ENCODE measurements at regions not wholly inside any gene's neighbourhood (a gene's known extent, or its start where the extent isn't known, plus 50 kb on each side); places are given as distances from the start of the nearest gene placed in this dataset.
"Not testable (repeated sequence)": the region's sequence is repeated elsewhere in the genome, so short reads cannot be mapped to it uniquely, and the experiment has no call there.

DNA sequence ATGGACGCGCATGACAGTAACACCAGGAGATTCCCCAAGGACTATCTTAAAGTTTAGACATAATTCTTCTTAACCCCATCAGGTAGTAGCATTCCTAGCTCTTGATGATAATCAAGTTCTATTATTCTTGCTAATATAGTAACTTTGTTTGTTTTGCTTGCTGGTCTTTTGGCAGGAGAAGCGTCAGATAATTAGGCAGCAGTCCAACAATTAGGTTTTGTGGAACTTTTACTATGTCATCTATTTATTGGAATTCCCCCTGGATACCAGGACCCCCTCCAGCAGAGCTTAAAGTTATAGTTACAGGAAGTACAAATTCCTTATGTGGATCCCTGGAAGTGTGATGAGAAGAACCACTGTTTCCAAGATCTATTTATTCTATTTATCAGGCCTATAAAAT is 1138.0 kb upstream of the FAM98A start:
- no peak for ATAC-seq (replicated peaks in 1 of 2)
- H3K27me3 Mint-ChIP-seq (ENCODE audit: low read depth), result no peaks in the 10 kb centered on the region
- H3K27ac Mint-ChIP-seq, result no peak overlapping the region
- no peaks in the 10 kb centered on the region for H3K4me1 Mint-ChIP-seq (ENCODE audit: low read depth)
- no peak for DNase-seq
- peaks cover 3 to 8% of the 10 kb centered on the region in 2 donors for H3K9me3 Mint-ChIP-seq
- H3K36me3 Mint-ChIP-seq (ENCODE audit: insufficient read depth in 2 of 2), result no peaks in the 10 kb centered on the region
- no peak overlapping the region for H3K4me3 Mint-ChIP-seq

GRCh38 chr2:34736482-34736881 is 1137.4 kb upstream of the FAM98A start:
- ATAC-seq (replicated peaks in 1 of 2) (no peak), DNase-seq (no peak)
- Mint-ChIP-seq H3K27me3 (ENCODE audit: low read depth) (no peaks in the 10 kb centered on the region), H3K36me3 (ENCODE audit: insufficient read depth in 2 of 2) (no peaks in the 10 kb centered on the region), H3K27ac (no peak overlapping the region), H3K4me3 (no peak overlapping the region), H3K4me1 (ENCODE audit: low read depth) (no peaks in the 10 kb centered on the region), H3K9me3 (peaks cover 3 to 8% of the 10 kb centered on the region in 2 donors)

- Mint-ChIP-seq H3K36me3 (ENCODE audit: insufficient read depth in 2 of 2) (no peaks in the 10 kb centered on the region), H3K4me1 (ENCODE audit: low read depth) (no peaks in the 10 kb centered on the region), H3K9me3 (peaks cover 1 to 8% of the 10 kb centered on the region in 2 donors), H3K27ac (no peak overlapping the region), H3K4me3 (no peak overlapping the region), H3K27me3 (ENCODE audit: low read depth) (no peaks in the 10 kb centered on the region)
- ATAC-seq (replicated peaks in 1 of 2), result no peak
- DNase-seq, result no peak
Measured at GRCh38 chr2:34734662-34735061, 1135.6 kb upstream of the FAM98A start.

- no peak for ATAC-seq (replicated peaks in 1 of 2)
- no peak for DNase-seq
- H3K4me3 Mint-ChIP-seq, result no peak overlapping the region
- H3K36me3 Mint-ChIP-seq (ENCODE audit: insufficient read depth in 2 of 2), result no peaks in the 10 kb centered on the region
- no peaks in the 10 kb centered on the region for H3K4me1 Mint-ChIP-seq (ENCODE audit: low read depth)
- peaks cover 1 to 5% of the 10 kb centered on the region in 2 donors for H3K9me3 Mint-ChIP-seq
- H3K27ac Mint-ChIP-seq, result no peak overlapping the region
- no peaks in the 10 kb centered on the region for H3K27me3 Mint-ChIP-seq (ENCODE audit: low read depth)
Measured at GRCh38 chr2:34734042-34734441, 1134.9 kb upstream of the FAM98A start.

DNA sequence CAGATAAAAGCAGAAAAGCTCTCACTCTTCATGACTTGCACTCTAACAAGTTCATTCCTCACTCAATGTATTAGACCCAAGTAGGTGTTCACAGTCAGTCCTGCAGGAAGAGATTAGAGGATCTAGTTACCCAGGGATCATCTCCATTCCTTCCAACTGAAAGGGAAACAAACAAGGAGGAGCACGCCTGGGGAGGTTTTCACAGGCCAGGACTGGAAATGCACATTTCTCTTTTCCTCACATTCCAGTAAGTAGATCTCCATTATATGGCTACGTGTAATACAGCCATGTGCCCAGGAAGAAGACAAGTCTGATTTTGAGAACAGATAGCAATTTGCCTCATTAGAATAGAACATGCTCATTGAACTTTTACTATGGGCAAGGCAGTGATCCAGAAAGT is 1132.2 kb upstream of the FAM98A start:
- no peak overlapping the region for H3K4me3 Mint-ChIP-seq

DNA sequence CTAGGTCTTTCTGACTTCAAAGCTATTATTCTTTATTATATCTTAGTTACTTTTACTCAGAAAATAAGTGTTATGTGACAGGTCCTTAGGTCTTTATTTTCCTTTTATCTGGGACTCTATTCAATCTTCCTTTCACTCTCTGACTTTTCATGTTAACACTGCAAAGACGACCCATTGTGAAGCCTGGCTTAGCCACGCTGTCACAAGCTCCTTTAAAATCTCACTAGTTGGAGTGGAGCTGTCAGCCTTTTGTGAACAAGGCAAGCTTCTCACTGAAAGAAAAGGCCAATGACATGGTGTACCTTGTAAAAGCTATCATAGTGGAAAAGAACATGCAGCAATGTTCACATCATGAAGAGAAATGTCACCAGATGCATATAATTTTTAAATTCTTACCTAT is 1130.7 kb upstream of the FAM98A start:
- peaks cover 0 to 1% of the 10 kb centered on the region in 2 donors for H3K9me3 Mint-ChIP-seq
- H3K36me3 Mint-ChIP-seq (ENCODE audit: insufficient read depth in 2 of 2), result no peaks in the 10 kb centered on the region
- H3K27me3 Mint-ChIP-seq (ENCODE audit: low read depth), result no peaks in the 10 kb centered on the region
- H3K4me3 Mint-ChIP-seq, result no peak overlapping the region
- ATAC-seq (replicated peaks in 1 of 2) (no peak), DNase-seq (no peak)
- no peaks in the 10 kb centered on the region for H3K4me1 Mint-ChIP-seq (ENCODE audit: low read depth)
- no peak overlapping the region for H3K27ac Mint-ChIP-seq

More for the DNA sequence above, 1132.2 kb upstream of the FAM98A start:
- Mint-ChIP-seq H3K27ac (no peak overlapping the region), H3K36me3 (ENCODE audit: insufficient read depth in 2 of 2) (no peaks in the 10 kb centered on the region), H3K27me3 (ENCODE audit: low read depth) (no peaks in the 10 kb centered on the region), H3K9me3 (peaks cover 0 to 1% of the 10 kb centered on the region in 2 donors), H3K4me1 (ENCODE audit: low read depth) (no peaks in the 10 kb centered on the region)
- DNase-seq (no peak), ATAC-seq (replicated peaks in 1 of 2) (no peak)

DNA sequence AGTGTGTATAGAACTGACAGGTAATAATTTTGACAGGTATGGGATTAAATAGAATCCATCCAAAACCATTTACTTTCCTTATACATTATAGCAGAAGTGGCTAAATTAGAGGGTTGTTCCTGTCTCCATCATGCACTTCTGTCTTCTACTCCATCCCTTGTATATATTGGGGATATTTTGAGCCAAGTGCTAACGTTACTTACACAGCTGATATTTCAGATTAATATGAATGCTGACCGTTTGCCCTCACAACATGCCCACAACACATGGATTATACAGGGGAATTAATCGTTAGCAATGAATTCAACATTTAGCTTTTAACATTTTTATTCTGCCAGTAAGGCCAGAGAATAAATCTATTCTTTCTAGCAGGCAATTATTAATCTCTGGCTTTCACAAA is 1125.0 kb upstream of the FAM98A start:
- Mint-ChIP-seq H3K27ac (no peak overlapping the region), H3K36me3 (ENCODE audit: insufficient read depth in 2 of 2) (no peaks in the 10 kb centered on the region), H3K4me3 (no peak overlapping the region), H3K27me3 (ENCODE audit: low read depth) (no peaks in the 10 kb centered on the region), H3K4me1 (ENCODE audit: low read depth) (no peaks in the 10 kb centered on the region), H3K9me3 (no peaks in the 10 kb centered on the region)
- DNase-seq, result no peak
- ATAC-seq (replicated peaks in 1 of 2), result no peak

- no peak for ATAC-seq (replicated peaks in 1 of 2)
- Mint-ChIP-seq H3K4me1 (ENCODE audit: low read depth) (no peaks in the 10 kb centered on the region), H3K9me3 (peaks cover 3 to 4% of the 10 kb centered on the region in 2 donors), H3K27me3 (ENCODE audit: low read depth) (no peaks in the 10 kb centered on the region), H3K27ac (no peak overlapping the region), H3K4me3 (no peak overlapping the region), H3K36me3 (ENCODE audit: insufficient read depth in 2 of 2) (no peaks in the 10 kb centered on the region)
- DNase-seq, result no peak
Measured at GRCh38 chr2:34723683-34724082, 1124.6 kb upstream of the FAM98A start.

DNA sequence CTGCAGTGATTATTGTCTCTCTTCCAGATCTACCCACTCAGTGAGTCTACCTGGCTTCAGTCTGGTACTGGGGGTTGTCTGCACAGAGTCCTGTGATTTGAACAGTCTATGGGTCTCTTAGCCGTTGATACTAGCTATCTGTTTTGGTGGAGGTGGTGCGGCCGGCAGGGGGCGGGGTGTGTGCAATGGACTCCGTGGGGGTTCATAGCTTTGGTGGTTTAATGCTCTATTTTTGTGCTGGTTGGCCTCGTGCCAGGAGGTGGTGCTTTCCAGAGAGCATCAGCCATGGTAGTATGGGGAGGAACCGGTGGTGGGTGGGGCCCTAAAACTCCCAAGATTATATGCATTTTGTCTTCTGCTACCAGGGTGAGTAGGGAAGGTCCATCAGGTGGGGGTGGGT is 1120.1 kb upstream of the FAM98A start:
- Mint-ChIP-seq H3K27ac (no peak overlapping the region), H3K9me3 (peaks cover 9 to 15% of the 10 kb centered on the region in 2 donors), H3K4me1 (ENCODE audit: low read depth) (no peaks in the 10 kb centered on the region), H3K36me3 (ENCODE audit: insufficient read depth in 2 of 2) (no peaks in the 10 kb centered on the region), H3K27me3 (ENCODE audit: low read depth) (no peaks in the 10 kb centered on the region), H3K4me3 (no peak overlapping the region)
- no peak for ATAC-seq (replicated peaks in 1 of 2)
- DNase-seq, result no peak

- Mint-ChIP-seq H3K36me3 (ENCODE audit: insufficient read depth in 2 of 2) (no peaks in the 10 kb centered on the region), H3K9me3 (peaks cover 7 to 11% of the 10 kb centered on the region in 2 donors), H3K27ac (no peak overlapping the region), H3K4me3 (no peak overlapping the region), H3K4me1 (ENCODE audit: low read depth) (no peaks in the 10 kb centered on the region), H3K27me3 (ENCODE audit: low read depth) (no peaks in the 10 kb centered on the region)
- ATAC-seq (replicated peaks in 1 of 2), result no peak
- no peak for DNase-seq
Measured at GRCh38 chr2:34705551-34706247, 1106.6 kb upstream of the FAM98A start.

DNA sequence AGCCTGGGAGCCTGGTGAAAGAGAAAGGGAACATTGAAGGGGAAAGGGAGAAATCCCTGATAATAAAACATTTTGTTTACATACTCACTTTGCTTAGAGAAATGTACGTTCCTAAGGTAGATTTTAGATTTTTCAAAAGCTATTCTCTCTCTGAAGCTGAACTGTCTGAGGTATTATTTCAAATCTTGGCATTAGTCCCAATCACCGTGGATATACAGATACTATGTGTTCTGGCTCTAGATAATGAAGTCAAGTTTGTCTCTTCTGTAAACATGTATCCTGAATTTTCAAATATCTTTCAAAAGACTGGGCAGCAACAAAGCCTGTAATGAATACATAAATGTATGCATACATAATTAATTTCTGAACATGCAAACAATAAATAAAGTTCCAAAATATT is 1104.2 kb upstream of the FAM98A start:
- H3K36me3 Mint-ChIP-seq (ENCODE audit: insufficient read depth in 2 of 2), result no peaks in the 10 kb centered on the region
- DNase-seq (no peak), ATAC-seq (replicated peaks in 1 of 2) (no peak)
- H3K27ac Mint-ChIP-seq, result no peak overlapping the region
- no peak overlapping the region for H3K4me3 Mint-ChIP-seq
- H3K9me3 Mint-ChIP-seq, result peaks cover 4 to 8% of the 10 kb centered on the region in 2 donors
- no peaks in the 10 kb centered on the region for H3K4me1 Mint-ChIP-seq (ENCODE audit: low read depth)
- no peaks in the 10 kb centered on the region for H3K27me3 Mint-ChIP-seq (ENCODE audit: low read depth)

- not testable (repeated sequence) for H3K27ac Mint-ChIP-seq; H3K9me3 Mint-ChIP-seq; H3K36me3 Mint-ChIP-seq (ENCODE audit: insufficient read depth in 2 of 2); H3K27me3 Mint-ChIP-seq (ENCODE audit: low read depth); H3K4me3 Mint-ChIP-seq; ATAC-seq (replicated peaks in 1 of 2); H3K4me1 Mint-ChIP-seq (ENCODE audit: low read depth); DNase-seq
Measured at GRCh38 chr2:34702391-34702790, 1103.3 kb upstream of the FAM98A start.

GRCh38 chr2:34677591-34677990 is 1078.5 kb upstream of the FAM98A start:
- not testable (repeated sequence) for H3K27me3 Mint-ChIP-seq (ENCODE audit: low read depth); H3K36me3 Mint-ChIP-seq (ENCODE audit: insufficient read depth in 2 of 2); DNase-seq; ATAC-seq (replicated peaks in 1 of 2); H3K9me3 Mint-ChIP-seq; H3K27ac Mint-ChIP-seq; H3K4me1 Mint-ChIP-seq (ENCODE audit: low read depth); H3K4me3 Mint-ChIP-seq

GRCh38 chr2:34677119-34677531 is 1078.0 kb upstream of the FAM98A start:
- not testable (repeated sequence) for H3K27me3 Mint-ChIP-seq (ENCODE audit: low read depth); H3K9me3 Mint-ChIP-seq; H3K4me3 Mint-ChIP-seq; H3K4me1 Mint-ChIP-seq (ENCODE audit: low read depth); ATAC-seq (replicated peaks in 1 of 2); DNase-seq; H3K36me3 Mint-ChIP-seq (ENCODE audit: insufficient read depth in 2 of 2); H3K27ac Mint-ChIP-seq
